Activated T-helper 17 cell treated with anti-CD3 and anti-CD28 coated beads, Interleukin-2, amount 50 U/mL, for 72 hours (primary cell): ENCODE measurements at regions not wholly inside any gene's neighbourhood (a gene's known extent, or its start where the extent isn't known, plus 50 kb on each side); places are given as distances from the start of the nearest gene placed in this dataset.

Experiments used
- ATAC-seq: fragments of 150-1000 bp; cut with Tn5 transposase; replicated peaks from 2 replicates; pipeline ENCODE4 v1.10.0; 2021; ENCODE audit warnings: mild to moderate bottlenecking, moderate library complexity
- H3K27ac Mint-ChIP-seq: one replicate; pipeline ENCODE4 v1.8.0; 2022; ENCODE audit warnings: mixed read lengths
- H3K27me3 Mint-ChIP-seq: one replicate; pipeline ENCODE4 v1.8.0; 2022; ENCODE audit warnings: mixed read lengths
- H3K36me3 Mint-ChIP-seq: one replicate; pipeline ENCODE4 v1.8.0; 2022; ENCODE audit warnings: low read depth, mild to moderate bottlenecking, mixed read lengths
- H3K4me1 Mint-ChIP-seq: one replicate; pipeline ENCODE4 v1.8.0; 2022; ENCODE audit warnings: mixed read lengths
- H3K4me3 Mint-ChIP-seq: one replicate; pipeline ENCODE4 v1.8.0; 2022; ENCODE audit warnings: mild to moderate bottlenecking, mixed read lengths
- H3K9me3 Mint-ChIP-seq: one replicate; pipeline ENCODE4 v1.8.0; 2022; ENCODE audit warnings: mixed read lengths

DNA sequence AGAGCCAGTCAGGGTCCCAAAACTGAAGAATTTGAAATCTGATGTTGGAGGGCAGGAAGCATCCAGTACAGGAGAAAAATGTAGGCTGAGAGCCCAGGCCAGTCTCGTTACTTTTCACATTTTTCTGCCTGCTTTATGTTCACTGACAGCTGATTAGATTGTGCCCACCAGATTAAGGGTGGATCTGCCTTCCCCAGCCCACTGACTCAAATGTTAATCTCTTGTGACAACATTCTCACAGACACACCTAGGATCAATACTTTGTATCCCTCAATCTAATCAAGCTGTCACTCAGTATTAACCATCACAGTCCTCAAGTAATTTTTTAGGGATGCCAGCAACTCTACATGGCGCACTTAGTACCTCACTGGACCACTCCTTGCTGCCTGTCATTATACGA lies 1345.3 kb downstream of the FAM181B start:
- no peaks in the 10 kb centered on the region for H3K36me3 Mint-ChIP-seq
- ATAC-seq: no peak
- H3K27ac Mint-ChIP-seq: no peak overlapping the region
- H3K4me1 Mint-ChIP-seq: no peaks in the 10 kb centered on the region
- H3K9me3 Mint-ChIP-seq: peaks cover 11% of the 10 kb centered on the region
- no peak overlapping the region for H3K4me3 Mint-ChIP-seq
- H3K27me3 Mint-ChIP-seq: no peaks in the 10 kb centered on the region

GRCh38 chr11:81380395-81380794 lies 1353.3 kb downstream of the FAM181B start:
- H3K27me3 Mint-ChIP-seq: no peaks in the 10 kb centered on the region

DNA sequence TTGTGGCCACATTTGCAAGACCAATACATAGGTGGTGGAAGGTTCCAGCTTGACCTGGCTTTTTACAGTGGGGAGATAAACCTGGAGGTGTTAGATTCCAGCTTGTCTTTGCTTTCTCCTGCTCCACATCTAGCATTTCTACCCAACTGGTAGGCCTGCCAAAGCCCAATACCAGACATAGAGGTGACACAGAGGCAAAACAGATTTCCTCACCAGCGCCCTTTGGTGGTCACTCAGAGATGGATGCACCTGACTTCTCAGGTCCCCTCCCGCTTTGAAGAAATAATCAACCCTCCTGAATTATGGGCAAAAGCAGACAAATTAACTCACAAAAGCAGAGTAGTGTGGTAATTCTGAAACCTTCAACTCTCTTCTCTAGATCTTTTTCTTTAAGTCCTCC lies 1356.2 kb downstream of the FAM181B start:
- no peak for ATAC-seq

More at GRCh38 chr11:81380395-81380794, 1353.3 kb downstream of the FAM181B start:
- Mint-ChIP-seq H3K27ac (no peak overlapping the region), H3K4me3 (no peak overlapping the region), H3K9me3 (no peaks in the 10 kb centered on the region), H3K4me1 (no peaks in the 10 kb centered on the region), H3K36me3 (no peaks in the 10 kb centered on the region)
- no peak for ATAC-seq

GRCh38 chr11:81373986-81374385 lies 1359.7 kb downstream of the FAM181B start:
- no peak overlapping the region for H3K27ac Mint-ChIP-seq
- no peak for ATAC-seq
- H3K9me3 Mint-ChIP-seq: peaks cover 8% of the 10 kb centered on the region
- H3K36me3 Mint-ChIP-seq: no peaks in the 10 kb centered on the region
- no peak overlapping the region for H3K4me3 Mint-ChIP-seq
- no peaks in the 10 kb centered on the region for H3K27me3 Mint-ChIP-seq
- no peaks in the 10 kb centered on the region for H3K4me1 Mint-ChIP-seq

More for the DNA sequence above, 1356.2 kb downstream of the FAM181B start:
- Mint-ChIP-seq H3K4me3 (no peak overlapping the region), H3K27ac (no peak overlapping the region), H3K36me3 (no peaks in the 10 kb centered on the region), H3K27me3 (no peaks in the 10 kb centered on the region), H3K9me3 (peaks cover 8% of the 10 kb centered on the region), H3K4me1 (no peaks in the 10 kb centered on the region)

GRCh38 chr11:81368192-81368591 lies 1365.5 kb downstream of the FAM181B start:
- Mint-ChIP-seq H3K9me3 (peaks cover 6% of the 10 kb centered on the region), H3K36me3 (no peaks in the 10 kb centered on the region), H3K27ac (no peak overlapping the region), H3K27me3 (no peaks in the 10 kb centered on the region), H3K4me1 (no peaks in the 10 kb centered on the region), H3K4me3 (no peak overlapping the region)
- ATAC-seq: no peak

DNA sequence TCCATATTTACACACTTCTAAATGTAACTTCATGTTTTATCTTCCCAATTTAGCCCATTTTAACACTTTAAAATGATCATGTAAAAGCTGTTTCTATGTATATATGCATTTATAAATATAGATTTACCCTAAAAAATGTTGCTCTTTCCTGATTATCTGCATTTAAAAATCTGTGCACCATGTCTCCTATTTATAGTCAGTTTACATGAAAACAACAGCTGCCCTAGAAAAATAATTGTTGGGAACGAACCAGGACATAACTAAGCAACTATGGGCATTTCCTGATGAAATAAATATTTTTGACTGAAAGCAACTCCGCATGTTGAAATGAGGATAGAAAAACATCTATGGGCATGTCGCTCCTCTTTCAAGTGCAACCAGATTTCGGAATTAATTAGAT lies 1368.2 kb downstream of the FAM181B start:
- no peak overlapping the region for H3K4me3 Mint-ChIP-seq
- H3K9me3 Mint-ChIP-seq: peaks cover 3% of the 10 kb centered on the region
- H3K36me3 Mint-ChIP-seq: no peaks in the 10 kb centered on the region
- H3K4me1 Mint-ChIP-seq: no peaks in the 10 kb centered on the region
- no peak for ATAC-seq
- no peaks in the 10 kb centered on the region for H3K27me3 Mint-ChIP-seq
- no peak overlapping the region for H3K27ac Mint-ChIP-seq

DNA sequence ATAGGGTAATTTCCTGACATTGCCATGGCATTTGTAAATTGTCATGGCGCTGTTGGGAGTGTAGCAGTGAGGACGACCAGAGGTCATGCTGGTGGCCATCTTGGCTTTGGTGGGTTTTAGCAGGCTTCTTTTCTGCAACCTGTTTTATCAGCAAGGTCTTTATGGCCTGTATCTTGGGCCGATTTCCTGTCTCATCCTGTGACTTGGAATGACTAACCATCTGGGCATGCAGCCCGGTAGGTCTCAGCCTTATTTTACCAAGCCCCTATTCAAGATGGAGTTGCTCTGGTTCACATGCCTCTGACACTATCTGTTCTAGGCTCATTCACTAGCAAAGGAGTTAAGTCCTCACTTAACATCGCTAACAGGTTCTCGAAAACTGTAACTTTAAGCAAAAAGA lies 1374.2 kb downstream of the FAM181B start:
- H3K9me3 Mint-ChIP-seq: peaks cover 11% of the 10 kb centered on the region
- H3K27ac Mint-ChIP-seq: no peak overlapping the region
- no peaks in the 10 kb centered on the region for H3K27me3 Mint-ChIP-seq
- H3K4me3 Mint-ChIP-seq: no peak overlapping the region
- no peak for ATAC-seq
- no peaks in the 10 kb centered on the region for H3K36me3 Mint-ChIP-seq
- no peaks in the 10 kb centered on the region for H3K4me1 Mint-ChIP-seq

DNA sequence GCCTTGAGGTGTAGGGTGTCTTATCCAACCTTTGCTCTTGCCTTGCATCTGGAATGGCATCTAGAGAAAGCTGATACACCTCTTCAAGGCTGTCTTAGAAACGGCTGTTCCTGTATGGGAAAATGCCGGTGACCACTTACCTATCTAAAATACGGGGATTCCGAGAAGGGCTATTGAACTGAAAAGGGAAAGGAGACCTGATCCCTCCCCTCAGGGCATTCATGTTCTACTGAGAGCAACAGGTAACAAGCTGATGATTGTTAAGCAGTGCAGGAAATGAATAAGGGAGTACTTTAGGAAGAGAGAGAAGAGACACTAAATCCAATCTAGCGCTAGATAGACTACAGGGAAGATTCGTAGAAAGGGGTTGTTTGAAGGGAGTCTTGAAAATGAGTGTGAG lies 1388.1 kb downstream of the FAM181B start:
- no peak overlapping the region for H3K4me3 Mint-ChIP-seq
- no peak overlapping the region for H3K27ac Mint-ChIP-seq
- no peak for ATAC-seq
- H3K36me3 Mint-ChIP-seq: no peaks in the 10 kb centered on the region
- H3K4me1 Mint-ChIP-seq: no peaks in the 10 kb centered on the region
- no peaks in the 10 kb centered on the region for H3K27me3 Mint-ChIP-seq
- H3K9me3 Mint-ChIP-seq: no peaks in the 10 kb centered on the region

- Mint-ChIP-seq H3K36me3 (no peaks in the 10 kb centered on the region), H3K27me3 (no peaks in the 10 kb centered on the region), H3K9me3 (peaks cover 7% of the 10 kb centered on the region), H3K4me3 (no peak overlapping the region), H3K27ac (no peak overlapping the region), H3K4me1 (no peaks in the 10 kb centered on the region)
- no peak for ATAC-seq
Measured at GRCh38 chr11:81342966-81343365, 1390.7 kb downstream of the FAM181B start.

DNA sequence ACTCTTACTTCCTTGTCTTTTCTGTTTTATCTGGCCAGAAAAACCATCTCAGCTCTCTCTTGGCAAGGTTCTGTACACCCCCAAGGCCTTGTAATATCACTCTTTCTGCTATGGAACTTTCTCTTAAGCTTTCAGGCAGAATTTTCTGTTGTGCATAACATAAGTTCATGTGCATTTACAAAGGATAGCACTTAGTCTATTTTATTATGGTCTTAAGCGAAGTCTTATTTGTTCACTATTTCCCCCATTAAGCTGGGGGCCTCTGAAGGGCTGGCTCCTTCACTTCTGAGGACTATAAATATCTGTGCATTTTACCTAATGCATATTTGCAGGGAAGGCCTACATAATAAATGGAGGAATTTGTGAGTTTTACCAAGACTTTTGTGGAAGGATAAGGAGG lies 1393.4 kb downstream of the FAM181B start:
- Mint-ChIP-seq H3K27ac (no peak overlapping the region), H3K27me3 (no peaks in the 10 kb centered on the region), H3K4me1 (no peaks in the 10 kb centered on the region), H3K36me3 (no peaks in the 10 kb centered on the region), H3K9me3 (peaks cover 21% of the 10 kb centered on the region), H3K4me3 (no peak overlapping the region)
- ATAC-seq: no peak

- Mint-ChIP-seq H3K27ac (no peak overlapping the region), H3K36me3 (no peaks in the 10 kb centered on the region), H3K4me3 (no peak overlapping the region), H3K4me1 (no peaks in the 10 kb centered on the region), H3K27me3 (no peaks in the 10 kb centered on the region), H3K9me3 (peaks cover 23% of the 10 kb centered on the region)
- no peak for ATAC-seq
Measured at GRCh38 chr11:81339521-81339920, 1394.1 kb downstream of the FAM181B start.

- H3K4me3 Mint-ChIP-seq: no peak overlapping the region
- H3K9me3 Mint-ChIP-seq: peaks cover 26% of the 10 kb centered on the region
- no peaks in the 10 kb centered on the region for H3K36me3 Mint-ChIP-seq
- no peak overlapping the region for H3K27ac Mint-ChIP-seq
- H3K27me3 Mint-ChIP-seq: no peaks in the 10 kb centered on the region
- no peak for ATAC-seq
- H3K4me1 Mint-ChIP-seq: no peaks in the 10 kb centered on the region
Measured at GRCh38 chr11:81337756-81338155, 1395.9 kb downstream of the FAM181B start.

DNA sequence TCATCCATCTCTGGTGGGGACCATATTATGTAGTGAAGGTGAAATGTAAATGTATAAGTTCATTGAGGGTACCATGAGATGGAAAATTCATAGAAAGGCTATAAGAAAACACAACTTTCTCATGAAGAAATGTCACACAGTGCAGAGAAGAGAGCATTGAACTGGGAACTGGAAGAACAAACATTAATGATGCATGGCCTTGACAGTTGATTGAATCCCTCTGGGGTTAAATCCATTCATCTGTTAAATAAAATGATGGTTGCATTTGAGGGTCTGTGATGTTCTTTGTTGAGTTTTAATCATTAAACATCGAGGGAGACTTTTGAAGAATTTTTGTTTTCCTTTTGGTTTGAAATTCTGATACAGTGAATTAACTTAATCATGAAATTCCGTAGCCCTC lies 1401.4 kb downstream of the FAM181B start:
- Mint-ChIP-seq H3K27me3 (no peaks in the 10 kb centered on the region), H3K9me3 (peaks cover 31% of the 10 kb centered on the region), H3K27ac (no peak overlapping the region), H3K4me1 (no peaks in the 10 kb centered on the region), H3K36me3 (no peaks in the 10 kb centered on the region), H3K4me3 (no peak overlapping the region)
- ATAC-seq: no peak

DNA sequence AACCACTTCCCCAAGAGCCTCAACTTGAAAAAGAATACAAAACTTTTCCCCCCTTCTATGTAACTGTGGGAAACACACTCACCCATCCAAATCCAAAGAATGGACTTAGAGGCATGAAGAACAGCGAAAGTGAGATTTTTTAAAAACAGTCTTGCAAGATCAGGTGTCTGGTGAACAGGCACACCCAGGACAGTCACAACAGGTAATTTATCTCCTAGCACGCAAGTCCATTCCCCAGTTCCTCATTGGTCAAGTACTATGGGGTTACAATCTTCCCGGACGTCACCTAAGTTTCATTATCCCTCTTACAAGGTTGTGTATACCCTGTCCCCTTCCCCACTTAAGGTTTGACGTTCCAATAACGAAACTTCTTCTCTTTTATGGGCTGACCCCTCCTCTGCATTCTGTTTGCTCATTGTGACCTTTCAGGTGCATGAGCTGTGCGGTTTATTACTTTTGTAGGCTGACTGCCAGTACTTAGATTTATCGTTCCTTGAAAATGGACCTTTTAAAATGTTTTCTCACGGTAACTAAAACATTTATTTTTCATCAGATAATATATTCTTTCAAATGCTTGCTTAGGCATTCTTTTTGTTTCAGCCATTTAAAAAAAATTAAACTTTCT lies 1401.9 kb downstream of the FAM181B start:
- Mint-ChIP-seq H3K4me3 (no peak overlapping the region), H3K4me1 (no peaks in the 10 kb centered on the region), H3K36me3 (no peaks in the 10 kb centered on the region), H3K27ac (no peak overlapping the region), H3K27me3 (no peaks in the 10 kb centered on the region), H3K9me3 (peaks cover 26% of the 10 kb centered on the region)
- ATAC-seq: no peak

DNA sequence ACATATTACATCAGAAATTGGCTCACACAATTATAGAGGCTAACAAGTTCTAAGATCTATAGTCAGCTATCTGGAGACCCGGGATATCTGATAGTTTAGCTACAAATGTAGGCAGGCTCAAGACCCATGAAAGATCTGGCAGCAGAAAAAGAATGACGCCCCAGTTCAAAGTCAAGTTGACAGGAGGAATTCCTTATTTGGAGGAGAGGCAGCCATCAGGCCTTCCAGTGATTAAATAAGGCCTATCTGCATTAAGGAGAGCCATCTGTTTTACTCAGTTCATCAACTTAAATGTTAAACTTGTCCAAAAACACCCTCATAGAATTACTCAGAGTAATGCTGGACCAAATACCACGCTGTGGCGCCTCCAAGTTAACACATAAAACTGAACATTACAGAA lies 1402.6 kb downstream of the FAM181B start:
- Mint-ChIP-seq H3K4me3 (no peak overlapping the region), H3K4me1 (no peaks in the 10 kb centered on the region), H3K27ac (no peak overlapping the region), H3K27me3 (no peaks in the 10 kb centered on the region), H3K36me3 (no peaks in the 10 kb centered on the region), H3K9me3 (peaks cover 24% of the 10 kb centered on the region)
- no peak for ATAC-seq
